MM.1S (cell line): ENCODE measurements at regions not wholly inside any gene's neighbourhood (a gene's known extent, or its start where the extent isn't known, plus 50 kb on each side); places are given as distances from the start of the nearest gene placed in this dataset.

Experiments used
- DNase-seq: peaks from one replicate; pipeline ENCODE4 v3.0.0-alpha.2; 2015
- H2AFZ ChIP-seq: fragments of 300-600 bp; sonication (generic); 2 replicates; pipeline ENCODE4 v1.6.0; 2016; ENCODE audit warnings: antibody characterized with exemption, low read length
- H3F3A ChIP-seq: fragments of 300-600 bp; sonication (generic); 2 replicates; pipeline ENCODE4 v1.6.1; 2016; ENCODE audit warnings: mild to moderate bottlenecking, antibody characterized with exemption, low read length, moderate library complexity, mixed read lengths; ENCODE audit not compliant: insufficient read depth
- H3K27ac ChIP-seq: fragments of 300-600 bp; sonication (generic); 2 replicates; pipeline ENCODE4 v1.5.1; 2016; ENCODE audit warnings: mild to moderate bottlenecking, low read length
- H3K27me3 ChIP-seq: fragments of 300-600 bp; sonication (generic); replicated peaks from 2 replicates; pipeline ENCODE4 v1.6.0; 2016; ENCODE audit warnings: low read length; ENCODE audit not compliant: insufficient read depth
- H3K36me3 ChIP-seq: fragments of 300-600 bp; sonication (generic); replicated peaks from 2 replicates; pipeline ENCODE4 v1.6.1; 2016; ENCODE audit warnings: mild to moderate bottlenecking, low read length, mixed read lengths; ENCODE audit not compliant: insufficient read depth
- H3K4me1 ChIP-seq: fragments of 300-600 bp; sonication (generic); 2 replicates; pipeline ENCODE4 v1.6.1; 2016; ENCODE audit warnings: low read length, mixed read lengths
- H3K4me2 ChIP-seq: fragments of 300-600 bp; sonication (generic); 2 replicates; pipeline ENCODE4 v1.6.0; 2016; ENCODE audit warnings: low read depth, low read length
- H3K4me3 ChIP-seq: fragments of 300-600 bp; sonication (generic); 2 replicates; pipeline ENCODE4 v1.5.1; 2016; ENCODE audit warnings: low read length, mixed read lengths
- H3K79me2 ChIP-seq: fragments of 300-600 bp; sonication (generic); 2 replicates; pipeline ENCODE4 v1.6.1; 2016; ENCODE audit warnings: mixed run types, low read length, mixed read lengths
- H3K9ac ChIP-seq: fragments of 300-600 bp; sonication (generic); 2 replicates; pipeline ENCODE4 v1.6.1; 2016; ENCODE audit warnings: low read length, mixed read lengths
- H3K9me2 ChIP-seq: fragments of 300-600 bp; sonication (generic); replicated peaks from 2 replicates; pipeline ENCODE4 v1.6.1; 2016; ENCODE audit warnings: mild to moderate bottlenecking, low read length, mixed read lengths; ENCODE audit not compliant: insufficient read depth
- H3K9me3 ChIP-seq: fragments of 300-600 bp; sonication (generic); replicated peaks from 2 replicates; pipeline ENCODE4 v1.6.1; 2016; ENCODE audit warnings: mild to moderate bottlenecking, low read length, mixed read lengths; ENCODE audit not compliant: insufficient read depth
- H4K20me1 ChIP-seq: fragments of 300-600 bp; sonication (generic); 2 replicates; pipeline ENCODE4 v1.6.1; 2016; ENCODE audit warnings: mild to moderate bottlenecking, low read length, moderate library complexity, mixed read lengths; ENCODE audit not compliant: insufficient read depth
- EZH2 ChIP-seq: fragments of 300-600 bp; sonication (generic); optimal IDR thresholded peaks from 2 replicates; pipeline ENCODE3; 2017; ENCODE audit warnings: low read depth, mild to moderate bottlenecking, antibody characterized with exemption, low read length, mixed read lengths
- EZH2phosphoT487 ChIP-seq: fragments of 300-600 bp; sonication (generic); IDR thresholded peaks from 2 replicates; pipeline ENCODE4 v1.6.1; 2018; ENCODE audit warnings: antibody characterized with exemption, low read length
- TF ChIP-seq, protein P1 (sequence below): fragments of 300-600 bp; sonication (generic); IDR thresholded peaks from 2 replicates; pipeline ENCODE4 v1.5.1; 2016; ENCODE audit warnings: antibody characterized with exemption, low read length, mixed read lengths

GRCh38 chr21:41624674-41625310 lies 116.8 kb upstream of the TMPRSS2 start:
- H3K4me1 ChIP-seq = no peaks in the 10 kb centered on the region
- no peaks in the 10 kb centered on the region for H4K20me1 ChIP-seq
- H3F3A ChIP-seq = no peaks in the 10 kb centered on the region
- no peaks in the 10 kb centered on the region for H3K9me2 ChIP-seq
- no peak for DNase-seq
- H3K4me3 ChIP-seq = no peak overlapping the region
- no peak overlapping the region for H2AFZ ChIP-seq
- H3K36me3 ChIP-seq = no peaks in the 10 kb centered on the region
- TF ChIP-seq, protein P1, sequence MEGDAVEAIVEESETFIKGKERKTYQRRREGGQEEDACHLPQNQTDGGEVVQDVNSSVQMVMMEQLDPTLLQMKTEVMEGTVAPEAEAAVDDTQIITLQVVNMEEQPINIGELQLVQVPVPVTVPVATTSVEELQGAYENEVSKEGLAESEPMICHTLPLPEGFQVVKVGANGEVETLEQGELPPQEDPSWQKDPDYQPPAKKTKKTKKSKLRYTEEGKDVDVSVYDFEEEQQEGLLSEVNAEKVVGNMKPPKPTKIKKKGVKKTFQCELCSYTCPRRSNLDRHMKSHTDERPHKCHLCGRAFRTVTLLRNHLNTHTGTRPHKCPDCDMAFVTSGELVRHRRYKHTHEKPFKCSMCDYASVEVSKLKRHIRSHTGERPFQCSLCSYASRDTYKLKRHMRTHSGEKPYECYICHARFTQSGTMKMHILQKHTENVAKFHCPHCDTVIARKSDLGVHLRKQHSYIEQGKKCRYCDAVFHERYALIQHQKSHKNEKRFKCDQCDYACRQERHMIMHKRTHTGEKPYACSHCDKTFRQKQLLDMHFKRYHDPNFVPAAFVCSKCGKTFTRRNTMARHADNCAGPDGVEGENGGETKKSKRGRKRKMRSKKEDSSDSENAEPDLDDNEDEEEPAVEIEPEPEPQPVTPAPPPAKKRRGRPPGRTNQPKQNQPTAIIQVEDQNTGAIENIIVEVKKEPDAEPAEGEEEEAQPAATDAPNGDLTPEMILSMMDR = no peak
- no peak for TF ChIP-seq EZH2
- TF ChIP-seq EZH2phosphoT487 = no peak
- no peak overlapping the region for H3K9ac ChIP-seq
- no peak overlapping the region for H3K4me2 ChIP-seq
- H3K27ac ChIP-seq = no peak overlapping the region
- H3K79me2 ChIP-seq = no peaks in the 10 kb centered on the region
- no peaks in the 10 kb centered on the region for H3K9me3 ChIP-seq
- H3K27me3 ChIP-seq = peaks cover 98% of the 10 kb centered on the region

DNA sequence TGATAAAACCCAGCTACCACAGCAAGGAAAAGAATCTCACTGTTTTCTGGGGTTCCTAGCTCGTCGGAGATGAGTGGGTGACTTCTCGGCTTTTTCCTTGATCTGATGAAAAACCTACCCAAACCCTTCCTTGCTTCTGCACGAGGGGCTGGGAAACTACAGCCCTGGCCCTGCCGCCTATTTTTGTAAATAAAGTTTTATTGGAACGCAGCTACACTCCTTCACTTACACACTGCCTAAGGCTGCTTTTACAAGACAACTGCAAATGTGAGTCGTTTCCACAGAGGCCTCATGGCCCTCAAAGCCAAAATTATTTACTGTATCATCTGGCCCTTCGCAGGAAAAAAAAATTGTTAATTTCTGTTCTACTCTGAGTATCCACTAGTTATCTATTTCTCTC lies 116.0 kb upstream of the TMPRSS2 start:
- H3K9me2 ChIP-seq = no peaks in the 10 kb centered on the region
- DNase-seq = no peak
- TF ChIP-seq EZH2phosphoT487 (no peak), EZH2 (no peak)
- TF ChIP-seq, protein P1 = no peak
- no peak overlapping the region for H3K27ac ChIP-seq
- no peaks in the 10 kb centered on the region for H3K4me1 ChIP-seq
- no peaks in the 10 kb centered on the region for H3K79me2 ChIP-seq
- H3K9ac ChIP-seq = no peak overlapping the region
- H3F3A ChIP-seq = no peaks in the 10 kb centered on the region
- no peaks in the 10 kb centered on the region for H4K20me1 ChIP-seq
- H3K27me3 ChIP-seq = peaks cover 98% of the 10 kb centered on the region
- H3K9me3 ChIP-seq = no peaks in the 10 kb centered on the region
- no peaks in the 10 kb centered on the region for H3K36me3 ChIP-seq
- no peak overlapping the region for H3K4me3 ChIP-seq
- no peak overlapping the region for H2AFZ ChIP-seq
- H3K4me2 ChIP-seq = no peak overlapping the region

DNA sequence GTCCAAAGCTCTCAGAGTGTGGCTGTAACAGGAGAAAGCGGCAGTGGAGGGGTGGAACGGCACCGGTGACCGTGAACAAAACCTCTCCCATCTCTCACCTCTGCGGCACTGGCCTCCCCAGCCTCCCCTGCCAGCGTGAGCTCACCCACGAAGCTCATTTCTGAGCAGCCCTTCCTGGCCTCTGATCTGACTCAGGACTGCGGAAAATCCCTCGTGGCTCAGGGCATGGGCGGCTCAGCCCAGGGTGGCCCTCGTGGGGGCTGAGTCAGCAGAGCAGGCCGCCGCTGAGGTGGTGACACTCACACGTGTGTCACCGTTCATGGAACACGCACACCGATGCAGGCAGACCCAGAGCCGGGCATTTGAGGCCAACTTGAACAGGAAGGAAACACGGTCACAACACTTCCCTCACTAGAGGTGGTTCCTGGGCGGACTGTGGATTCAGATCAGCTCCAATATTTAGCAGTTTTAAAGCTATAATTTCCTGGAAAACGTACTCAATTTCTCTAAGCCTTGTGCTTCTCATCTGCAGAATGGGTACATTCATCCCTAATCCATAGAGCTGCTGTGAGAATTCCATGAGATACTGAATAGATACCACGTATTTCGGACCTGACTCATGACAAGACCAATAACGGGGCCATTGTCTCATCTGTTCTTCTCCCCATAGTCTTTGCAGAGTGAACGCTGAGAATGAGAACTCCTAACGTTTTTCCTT lies 115.0 kb upstream of the TMPRSS2 start:
- Histone ChIP-seq H3K9ac (no peak overlapping the region), H4K20me1 (no peaks in the 10 kb centered on the region), H3K4me2 (no peak overlapping the region), H3K9me2 (no peaks in the 10 kb centered on the region), H3K79me2 (no peaks in the 10 kb centered on the region), H3F3A (no peaks in the 10 kb centered on the region), H2AFZ (no peak overlapping the region), H3K27ac (no peak overlapping the region), H3K36me3 (no peaks in the 10 kb centered on the region), H3K4me3 (no peak overlapping the region), H3K4me1 (no peaks in the 10 kb centered on the region), H3K9me3 (no peaks in the 10 kb centered on the region), H3K27me3 (peaks cover 97% of the 10 kb centered on the region)
- DNase-seq = no peak
- no peak for TF ChIP-seq EZH2
- TF ChIP-seq, protein P1 = no peak
- no peak for TF ChIP-seq EZH2phosphoT487
